Glutamatergic neuron (in vitro differentiated cells): ENCODE measurements at regions not wholly inside any gene's neighbourhood (a gene's known extent, or its start where the extent isn't known, plus 50 kb on each side); places are given as distances from the start of the nearest gene placed in this dataset.

Experiments
- DNase-seq: peaks from one replicate; pipeline ENCODE4 v3.0.0; 2022
- H3K27ac Mint-ChIP-seq: one replicate; pipeline ENCODE4 v1.8.0; 2020; ENCODE audit warnings: mild to moderate bottlenecking, mixed read lengths, inconsistent platforms; ENCODE audit not compliant: unreplicated experiment
- H3K27me3 Mint-ChIP-seq: one replicate; pipeline ENCODE4 v1.8.0; 2020; ENCODE audit warnings: mild to moderate bottlenecking, moderate library complexity, mixed read lengths, inconsistent platforms; ENCODE audit not compliant: unreplicated experiment
- H3K36me3 Mint-ChIP-seq: one replicate; pipeline ENCODE4 v1.8.0; 2020; ENCODE audit warnings: mild to moderate bottlenecking, mixed read lengths, inconsistent platforms; ENCODE audit not compliant: unreplicated experiment
- H3K4me1 Mint-ChIP-seq: one replicate; pipeline ENCODE4 v1.8.0; 2020; ENCODE audit warnings: mild to moderate bottlenecking, low read depth, mixed read lengths, inconsistent platforms; ENCODE audit not compliant: unreplicated experiment
- H3K4me3 Mint-ChIP-seq: one replicate; pipeline ENCODE4 v1.8.0; 2020; ENCODE audit warnings: mild to moderate bottlenecking, mixed read lengths, inconsistent platforms; ENCODE audit not compliant: unreplicated experiment
- H3K9me3 Mint-ChIP-seq: one replicate; pipeline ENCODE4 v1.8.0; 2020; ENCODE audit warnings: mild to moderate bottlenecking, moderate library complexity, mixed read lengths, inconsistent platforms; ENCODE audit not compliant: unreplicated experiment
- CTCF ChIP-seq: fragments of 200-600 bp; sonication (generic); IDR thresholded peaks from one replicate; pipeline ENCODE4 v1.5.0; 2021; ENCODE audit not compliant: partially characterized antibody, unreplicated experiment

GRCh38 chr7:23907012-23907411, 197.0 kb downstream of the STK31 start:
- H3K4me1 Mint-ChIP-seq: no peaks in the 10 kb centered on the region
- no peak overlapping the region for H3K27ac Mint-ChIP-seq
- no peak for DNase-seq
- no peaks in the 10 kb centered on the region for H3K9me3 Mint-ChIP-seq
- no peak for TF ChIP-seq CTCF
- no peaks in the 10 kb centered on the region for H3K36me3 Mint-ChIP-seq
- H3K27me3 Mint-ChIP-seq: no peaks in the 10 kb centered on the region
- H3K4me3 Mint-ChIP-seq: no peak overlapping the region

GRCh38 chr7:23909426-23909825, 199.4 kb downstream of the STK31 start:
- Mint-ChIP-seq H3K9me3 (no peaks in the 10 kb centered on the region), H3K4me1 (no peaks in the 10 kb centered on the region)

DNA sequence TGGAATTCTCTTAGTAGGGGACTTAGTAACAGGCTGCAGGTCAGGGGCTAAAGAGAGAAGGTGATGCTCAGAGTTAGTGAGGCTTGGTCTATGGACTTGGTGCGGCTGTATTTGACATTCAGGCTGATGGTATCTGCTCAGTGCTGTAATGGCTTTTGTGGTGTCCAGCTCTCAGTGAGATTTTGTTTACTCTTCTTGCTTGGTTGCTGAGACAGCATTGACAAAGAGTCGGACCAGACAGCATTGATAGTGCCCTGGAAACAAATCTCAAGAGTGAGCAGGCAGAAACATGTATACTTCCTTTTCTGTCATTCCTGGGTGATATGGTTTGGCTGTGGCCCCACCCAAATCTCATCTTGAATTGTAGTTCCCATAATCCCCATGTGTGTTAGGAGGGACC, 202.0 kb downstream of the STK31 start:
- no peak overlapping the region for H3K27ac Mint-ChIP-seq
- H3K9me3 Mint-ChIP-seq: peaks cover 4% of the 10 kb centered on the region
- no peak overlapping the region for H3K4me3 Mint-ChIP-seq
- no peaks in the 10 kb centered on the region for H3K27me3 Mint-ChIP-seq
- H3K36me3 Mint-ChIP-seq: peaks cover 4% of the 10 kb centered on the region
- DNase-seq: no peak
- peaks cover 4% of the 10 kb centered on the region for H3K4me1 Mint-ChIP-seq
- no peak for TF ChIP-seq CTCF

More at GRCh38 chr7:23909426-23909825, 199.4 kb downstream of the STK31 start:
- H3K4me3 Mint-ChIP-seq: no peak overlapping the region
- peaks cover 4% of the 10 kb centered on the region for H3K36me3 Mint-ChIP-seq
- H3K27me3 Mint-ChIP-seq: no peaks in the 10 kb centered on the region
- DNase-seq: no peak
- no peak overlapping the region for H3K27ac Mint-ChIP-seq
- no peak for TF ChIP-seq CTCF

- Mint-ChIP-seq H3K27ac (no peak overlapping the region), H3K4me3 (no peak overlapping the region), H3K27me3 (no peaks in the 10 kb centered on the region), H3K9me3 (peaks cover 4% of the 10 kb centered on the region), H3K4me1 (peaks cover 4% of the 10 kb centered on the region), H3K36me3 (peaks cover 4% of the 10 kb centered on the region)
- no peak for DNase-seq
- no peak for TF ChIP-seq CTCF
These were observed 203.0 kb downstream of the STK31 start for GRCh38 chr7:23913016-23913415.

DNA sequence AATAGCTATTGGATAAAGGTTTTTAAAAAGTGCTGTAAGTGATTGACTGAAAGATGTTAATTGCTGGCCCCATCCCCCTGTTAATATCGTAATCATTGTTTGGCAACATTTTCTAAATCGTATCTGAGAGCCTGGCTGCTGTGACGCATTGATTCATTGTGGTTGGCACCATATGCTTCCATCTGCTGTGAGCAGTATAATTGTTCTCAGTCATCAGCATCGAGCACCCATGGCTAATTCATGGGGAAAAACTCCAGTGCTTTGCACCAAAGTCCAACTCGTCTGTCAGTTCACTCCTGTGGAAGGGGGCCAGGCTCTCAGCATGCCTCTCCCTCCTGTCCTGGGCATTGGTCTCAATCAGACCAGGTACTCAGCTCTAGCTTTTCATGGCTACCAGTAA, 205.2 kb downstream of the STK31 start:
- peaks cover 4% of the 10 kb centered on the region for H3K36me3 Mint-ChIP-seq
- no peak overlapping the region for H3K27ac Mint-ChIP-seq
- peaks cover 4% of the 10 kb centered on the region for H3K4me1 Mint-ChIP-seq
- no peak for DNase-seq
- no peak for TF ChIP-seq CTCF
- H3K27me3 Mint-ChIP-seq: no peaks in the 10 kb centered on the region
- H3K4me3 Mint-ChIP-seq: no peak overlapping the region
- H3K9me3 Mint-ChIP-seq: peaks cover 4% of the 10 kb centered on the region
